ENCODE measurements at regions not wholly inside any gene's neighbourhood (a gene's known extent, or its start where the extent isn't known, plus 50 kb on each side); places are given as distances from the start of the nearest gene placed in this dataset.

GRCh38 chr20:48527771-48528170, 300.0 kb downstream of the PREX1 start:
- Histone ChIP-seq H3K4me3 (replicated peaks in 1 of 3; ENCODE audit: insufficient read depth in 1 of 3, low read depth in 2 of 3, low read length in 3 of 3) (no peak overlapping the region), H2AFZ (ENCODE audit: low read length) (no peak overlapping the region), H3K27ac (ENCODE audit: extremely low read length, insufficient read depth, low read length) (no peak overlapping the region), H3K4me2 (ENCODE audit: low read depth, low read length) (no peak overlapping the region), H3K36me3 (replicated peaks in 1 of 2; ENCODE audit: control insufficient read depth in 1 of 2, insufficient read depth in 2 of 2, low read length in 2 of 2) (no peaks in the 10 kb centered on the region), H3K27me3 (ENCODE audit: control insufficient read depth in 1 of 2, insufficient read depth in 2 of 2, low read length in 2 of 2) (no peaks in the 10 kb centered on the region), H4K20me1 (ENCODE audit: insufficient read depth, low read length) (peaks cover 5% of the 10 kb centered on the region; the same call in 1 of the 2 replicates), H3K4me1 (ENCODE audit: insufficient read depth, low read length) (no peaks in the 10 kb centered on the region), H3K9me3 (ENCODE audit: low read length) (no peaks in the 10 kb centered on the region), H3K9ac (ENCODE audit: insufficient read depth, low read depth, low read length) (no peak overlapping the region), H3K79me2 (ENCODE audit: insufficient read depth, low read length) (no peaks in the 10 kb centered on the region)
- TF ChIP-seq CEBPG (CRISPR knock-in tag; IDR thresholded peaks at IDR 0.05) (no peak), PLSCR1 (CRISPR knock-in tag; IDR thresholded peaks at IDR 0.05; ENCODE audit: borderline replicate concordance) (no peak), ZNF564 (CRISPR knock-in tag; IDR thresholded peaks at IDR 0.05) (no peak), MIXL1 (CRISPR knock-in tag; IDR thresholded peaks at IDR 0.05) (no peak), DMAP1 (CRISPR knock-in tag; IDR thresholded peaks at IDR 0.05) (no peak), PBX3 (CRISPR knock-in tag; IDR thresholded peaks at IDR 0.05; ENCODE audit: borderline replicate concordance) (no peak), MEIS1 (CRISPR knock-in tag; IDR thresholded peaks at IDR 0.05; ENCODE audit: borderline replicate concordance) (no peak), ZNF225 (CRISPR knock-in tag; IDR thresholded peaks at IDR 0.05) (no peak), FOSL2 (CRISPR knock-in tag; IDR thresholded peaks at IDR 0.05) (no peak), POGK (CRISPR knock-in tag; conservative IDR thresholded peaks at IDR 0.05) (no peak), ZNF609 (CRISPR knock-in tag; IDR thresholded peaks at IDR 0.05; ENCODE audit: borderline replicate concordance) (no peak), ZNF18 (CRISPR knock-in tag; IDR thresholded peaks at IDR 0.05; ENCODE audit: insufficient replicate concordance) (no peak), ZNF430 (CRISPR knock-in tag; IDR thresholded peaks at IDR 0.05) (no peak), ZNF709 (CRISPR knock-in tag; IDR thresholded peaks at IDR 0.05) (no peak), PAF1 (CRISPR knock-in tag; IDR thresholded peaks at IDR 0.05) (no peak), ZNF432 (CRISPR knock-in tag; IDR thresholded peaks at IDR 0.05; ENCODE audit: borderline replicate concordance) (no peak)
- intact Hi-C loops (cut with micrococcal nuclease; ENCODE audit: unreplicated experiment), result no loop called here
- WGBS (ENCODE audit: low lambda C conversion rate), result 24% methylated on average over 8 of the region's 11 CpGs
- no peak for ATAC-seq
- no peak for FAIRE-seq
- ChIA-PET POLR2A (no interaction called here), CTCF (ENCODE audit: low intra/inter-chr PET ratio, low total read pairs) (no interaction called here)
- in situ Hi-C loops (cut with HindIII; ENCODE audit: extremely low pct_ligation_motif_present, low pct_unique_long_range_greater_than_20kb), result no loop called here
- no peak for DNase-seq (ENCODE audit: low spot score)
- BruUV-seq (replicated peaks), result no TSS peak
